DOHH2 (cell line): ENCODE measurements at regions not wholly inside any gene's neighbourhood (a gene's known extent, or its start where the extent isn't known, plus 50 kb on each side); places are given as distances from the start of the nearest gene placed in this dataset.

Experiments
- H3F3A ChIP-seq: fragments of 200-600 bp; sonication (generic), shearing (Covaris generic); 2 replicates; pipeline ENCODE4 v1.6.0; 2016; ENCODE audit warnings: antibody characterized with exemption, mild to moderate bottlenecking; ENCODE audit not compliant: control insufficient read depth, insufficient read depth
- H3K27ac ChIP-seq: fragments of 200-600 bp; sonication (generic); 2 replicates; pipeline ENCODE4 v1.5.1; 2014; ENCODE audit warnings: low read depth, mild to moderate bottlenecking, low read length, moderate library complexity
- H3K27me3 ChIP-seq: fragments of 200-600 bp; sonication (generic); 2 replicates; pipeline ENCODE4 v1.6.1; 2014; ENCODE audit warnings: mild to moderate bottlenecking, low read length, mixed read lengths; ENCODE audit not compliant: control insufficient read depth
- H3K36me3 ChIP-seq: fragments of 200-600 bp; sonication (generic); 2 replicates; pipeline ENCODE4 v1.6.1; 2014; ENCODE audit warnings: mild to moderate bottlenecking, low read length, moderate library complexity, mixed read lengths; ENCODE audit not compliant: control insufficient read depth
- H3K4me1 ChIP-seq: fragments of 200-600 bp; sonication (generic); 2 replicates; pipeline ENCODE4 v1.6.1; 2014; ENCODE audit warnings: mild to moderate bottlenecking, low read length, mixed read lengths; ENCODE audit not compliant: control insufficient read depth
- H3K4me2 ChIP-seq: fragments of 200-600 bp; sonication (generic); 2 replicates; pipeline ENCODE4 v1.6.0; 2014; ENCODE audit warnings: mild to moderate bottlenecking, low read length, moderate library complexity
- H3K4me3 ChIP-seq: fragments of 200-600 bp; sonication (generic); 2 replicates; pipeline ENCODE4 v1.5.1; 2014; ENCODE audit warnings: mild to moderate bottlenecking, low read length, mixed read lengths
- H3K79me2 ChIP-seq: fragments of 200-600 bp; sonication (generic); 2 replicates; pipeline ENCODE4 v1.6.1; 2014; ENCODE audit warnings: mild to moderate bottlenecking, low read length, mixed read lengths; ENCODE audit not compliant: control insufficient read depth
- H3K9me2 ChIP-seq: fragments of 200-600 bp; sonication (generic); replicated peaks from 2 replicates; pipeline ENCODE4 v1.6.1; 2014; ENCODE audit warnings: mild to moderate bottlenecking, low read length, mixed read lengths; ENCODE audit not compliant: control insufficient read depth
- H3K9me3 ChIP-seq: fragments of 200-600 bp; sonication (generic); 2 replicates; pipeline ENCODE4 v1.6.1; 2014; ENCODE audit warnings: antibody characterized with exemption, low read length, mixed read lengths; ENCODE audit not compliant: control insufficient read depth, insufficient read depth
- H4K20me1 ChIP-seq: fragments of 200-600 bp; sonication (generic); 2 replicates; pipeline ENCODE4 v1.6.0; 2014; ENCODE audit warnings: low read depth, mild to moderate bottlenecking, antibody characterized with exemption, low read length, moderate library complexity; ENCODE audit not compliant: control insufficient read depth, insufficient read depth
- EZH2phosphoT487 ChIP-seq: fragments of 200-600 bp; sonication (generic); IDR thresholded peaks from 2 replicates; pipeline ENCODE4 v1.6.1; 2017; ENCODE audit warnings: borderline replicate concordance, mild to moderate bottlenecking, antibody characterized with exemption, low read length, moderate library complexity, mixed read lengths
- TF ChIP-seq, protein P1 (sequence below): fragments of 200-600 bp; sonication (generic); IDR thresholded peaks from one replicate; pipeline ENCODE4 v1.5.1; 2014; ENCODE audit warnings: antibody characterized with exemption, mild to moderate bottlenecking, low read depth, low read length; ENCODE audit not compliant: poor library complexity, severe bottlenecking

DNA sequence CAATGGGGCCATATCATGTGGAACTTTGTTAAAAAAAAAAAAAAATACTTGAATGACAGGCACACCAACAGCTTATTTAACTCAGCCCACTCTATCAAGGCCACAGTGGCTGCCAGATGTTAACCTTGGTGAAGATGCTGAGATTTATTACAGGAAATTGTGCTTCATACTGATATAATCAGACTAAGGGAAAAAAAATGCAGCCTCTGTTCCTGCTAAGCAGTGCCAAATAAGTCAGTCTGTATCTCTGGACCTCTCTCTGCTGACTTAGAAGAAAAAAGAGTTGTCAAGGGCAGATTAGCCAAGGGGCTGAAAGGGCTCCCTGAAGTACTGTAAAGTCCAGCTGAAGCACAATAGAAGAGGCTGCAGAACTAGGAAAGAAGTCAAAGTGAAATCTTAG is 677.7 kb upstream of the HTR2C start:
- no peak overlapping the region for H3K4me2 ChIP-seq
- no peaks in the 10 kb centered on the region for H4K20me1 ChIP-seq
- no peaks in the 10 kb centered on the region for H3K79me2 ChIP-seq
- no peaks in the 10 kb centered on the region for H3K4me1 ChIP-seq
- H3K9me2 ChIP-seq: no peaks in the 10 kb centered on the region
- H3K4me3 ChIP-seq: no peak overlapping the region
- no peaks in the 10 kb centered on the region for H3F3A ChIP-seq
- no peaks in the 10 kb centered on the region for H3K9me3 ChIP-seq
- no peaks in the 10 kb centered on the region for H3K36me3 ChIP-seq
- H3K27me3 ChIP-seq: no peaks in the 10 kb centered on the region
- no peak overlapping the region for H3K27ac ChIP-seq
- no peak for TF ChIP-seq EZH2phosphoT487
- TF ChIP-seq, protein P1, sequence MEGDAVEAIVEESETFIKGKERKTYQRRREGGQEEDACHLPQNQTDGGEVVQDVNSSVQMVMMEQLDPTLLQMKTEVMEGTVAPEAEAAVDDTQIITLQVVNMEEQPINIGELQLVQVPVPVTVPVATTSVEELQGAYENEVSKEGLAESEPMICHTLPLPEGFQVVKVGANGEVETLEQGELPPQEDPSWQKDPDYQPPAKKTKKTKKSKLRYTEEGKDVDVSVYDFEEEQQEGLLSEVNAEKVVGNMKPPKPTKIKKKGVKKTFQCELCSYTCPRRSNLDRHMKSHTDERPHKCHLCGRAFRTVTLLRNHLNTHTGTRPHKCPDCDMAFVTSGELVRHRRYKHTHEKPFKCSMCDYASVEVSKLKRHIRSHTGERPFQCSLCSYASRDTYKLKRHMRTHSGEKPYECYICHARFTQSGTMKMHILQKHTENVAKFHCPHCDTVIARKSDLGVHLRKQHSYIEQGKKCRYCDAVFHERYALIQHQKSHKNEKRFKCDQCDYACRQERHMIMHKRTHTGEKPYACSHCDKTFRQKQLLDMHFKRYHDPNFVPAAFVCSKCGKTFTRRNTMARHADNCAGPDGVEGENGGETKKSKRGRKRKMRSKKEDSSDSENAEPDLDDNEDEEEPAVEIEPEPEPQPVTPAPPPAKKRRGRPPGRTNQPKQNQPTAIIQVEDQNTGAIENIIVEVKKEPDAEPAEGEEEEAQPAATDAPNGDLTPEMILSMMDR: no peak

DNA sequence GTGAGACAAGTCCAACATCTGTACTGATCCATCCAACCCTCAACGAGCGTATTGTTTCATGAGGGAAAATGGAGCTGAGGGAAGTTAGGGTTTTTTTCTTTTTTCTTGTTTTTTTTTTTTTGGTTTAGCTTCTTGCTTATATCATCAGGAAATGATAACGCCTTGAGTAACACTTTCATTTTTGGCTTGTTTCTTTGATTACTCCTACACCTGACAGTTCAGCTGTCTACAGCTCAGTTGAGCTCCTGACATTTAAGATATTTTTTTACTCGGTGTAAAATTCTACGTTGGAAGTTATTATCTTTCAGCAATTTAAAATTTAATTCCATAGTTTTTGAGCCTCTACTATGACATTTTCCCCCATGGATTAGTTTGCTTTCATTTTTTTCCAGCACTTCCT is 691.0 kb upstream of the HTR2C start:
- H3K4me3 ChIP-seq: no peak overlapping the region
- no peaks in the 10 kb centered on the region for H3K9me2 ChIP-seq
- no peaks in the 10 kb centered on the region for H3K9me3 ChIP-seq
- no peak overlapping the region for H3K4me2 ChIP-seq
- no peaks in the 10 kb centered on the region for H3K4me1 ChIP-seq
- H3K79me2 ChIP-seq: no peaks in the 10 kb centered on the region
- H3K36me3 ChIP-seq: no peaks in the 10 kb centered on the region
- no peaks in the 10 kb centered on the region for H4K20me1 ChIP-seq
- no peaks in the 10 kb centered on the region for H3K27me3 ChIP-seq
- no peaks in the 10 kb centered on the region for H3F3A ChIP-seq
- TF ChIP-seq EZH2phosphoT487: no peak
- TF ChIP-seq, protein P1: no peak
- H3K27ac ChIP-seq: no peak overlapping the region

DNA sequence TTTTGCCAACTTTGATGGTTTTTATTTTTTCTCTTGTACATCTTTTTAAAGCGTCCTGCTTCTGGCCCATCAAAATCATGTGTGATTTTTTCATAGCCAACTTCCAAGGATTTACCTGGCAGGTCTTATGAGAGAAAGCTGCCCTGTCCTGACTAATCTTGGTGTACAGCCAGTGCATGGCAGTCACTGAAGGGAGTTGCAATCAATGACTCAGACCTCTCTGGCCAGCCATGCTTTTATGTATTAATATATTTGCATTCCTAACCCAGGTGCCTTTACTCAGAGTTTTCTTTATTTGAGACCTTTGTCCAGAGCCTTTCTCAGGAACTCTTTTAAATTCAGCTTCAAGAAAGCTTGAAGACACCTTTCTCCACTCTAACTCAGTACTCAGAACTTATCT is 691.5 kb upstream of the HTR2C start:
- Histone ChIP-seq H3K4me1 (no peaks in the 10 kb centered on the region), H4K20me1 (no peaks in the 10 kb centered on the region), H3K27ac (no peak overlapping the region), H3K4me2 (no peak overlapping the region), H3K36me3 (no peaks in the 10 kb centered on the region), H3K9me3 (no peaks in the 10 kb centered on the region), H3K27me3 (no peaks in the 10 kb centered on the region), H3F3A (no peaks in the 10 kb centered on the region), H3K79me2 (no peaks in the 10 kb centered on the region), H3K4me3 (no peak overlapping the region), H3K9me2 (no peaks in the 10 kb centered on the region)
- TF ChIP-seq, protein P1: no peak
- no peak for TF ChIP-seq EZH2phosphoT487

DNA sequence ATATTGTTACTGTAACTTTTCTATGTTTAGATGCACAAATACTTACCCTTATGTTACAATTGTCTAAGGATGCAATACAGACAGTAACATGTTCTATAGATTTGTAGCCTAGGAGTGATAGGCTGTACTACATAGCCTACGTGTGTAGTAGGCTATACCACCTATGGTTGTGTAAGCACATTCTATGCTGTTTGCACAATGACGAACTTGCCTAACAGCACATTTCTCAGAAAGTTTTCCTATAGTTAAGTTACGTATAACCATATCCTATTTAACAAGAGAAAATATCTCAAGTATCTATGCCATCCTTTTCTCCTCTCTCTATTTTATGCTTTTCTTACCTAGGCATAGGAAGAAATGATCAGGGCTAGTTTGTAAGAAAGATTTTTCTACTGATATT is 710.8 kb upstream of the HTR2C start:
- Histone ChIP-seq H4K20me1 (no peaks in the 10 kb centered on the region), H3K36me3 (no peaks in the 10 kb centered on the region), H3K27ac (no peak overlapping the region), H3F3A (no peaks in the 10 kb centered on the region), H3K4me3 (no peak overlapping the region), H3K9me3 (no peaks in the 10 kb centered on the region), H3K9me2 (no peaks in the 10 kb centered on the region), H3K79me2 (no peaks in the 10 kb centered on the region), H3K4me2 (no peak overlapping the region), H3K4me1 (no peaks in the 10 kb centered on the region), H3K27me3 (no peaks in the 10 kb centered on the region)
- TF ChIP-seq EZH2phosphoT487: no peak
- TF ChIP-seq, protein P1: no peak
